ENCODE measurements at regions not wholly inside any gene's neighbourhood (a gene's known extent, or its start where the extent isn't known, plus 50 kb on each side); places are given as distances from the start of the nearest gene placed in this dataset.

DNA sequence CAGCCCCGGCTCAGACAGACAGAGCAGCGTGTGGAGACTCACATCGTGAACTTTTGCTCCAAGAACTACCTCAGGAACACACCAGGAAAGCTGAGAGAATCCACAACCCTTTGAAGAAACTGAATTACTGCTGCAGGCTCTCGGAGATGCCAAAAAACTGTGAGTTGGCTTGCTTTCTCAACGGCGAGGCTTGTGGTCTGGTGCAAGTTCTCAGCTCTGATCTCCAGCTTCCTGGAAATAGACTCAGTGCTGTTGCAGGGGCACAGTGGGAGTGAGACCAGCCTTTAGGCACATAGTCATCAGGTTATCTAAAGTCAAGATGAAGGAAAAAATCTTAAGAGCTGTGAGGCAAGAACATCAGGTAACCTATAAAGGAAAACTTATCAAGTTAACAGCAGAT is 273.7 kb upstream of the LRATD1 start:
- H3K27me3 ChIP-seq (ENCODE audit: control insufficient read depth in 2 of 2, insufficient read depth in 2 of 2, low read length in 2 of 2) = no peaks in the 10 kb centered on the region
- TF ChIP-seq GATA2 (IDR thresholded peaks at IDR 0.05; ENCODE audit: insufficient read depth, insufficient read length, low read depth, low read length) (no peak), EZH2 (IDR thresholded peaks at IDR 0.05; ENCODE audit: borderline replicate concordance, low read depth, low read length, severe bottlenecking) (no peak), JUN (IDR thresholded peaks at IDR 0.05; ENCODE audit: borderline replicate concordance, insufficient read depth, insufficient read length, low read depth) (no peak), POLR2AphosphoS5 (IDR thresholded peaks at IDR 0.05; ENCODE audit: insufficient read depth, low read depth, low read length) (no peak), MYC (IDR thresholded peaks at IDR 0.05; ENCODE audit: low read depth, low read length) (no peak), FOS (IDR thresholded peaks at IDR 0.05; ENCODE audit: borderline replicate concordance, insufficient read depth, low read length) (no peak), POLR2A (IDR thresholded peaks at IDR 0.05; ENCODE audit: low read depth, low read length) (no peak)
- TF ChIP-seq, protein P1, sequence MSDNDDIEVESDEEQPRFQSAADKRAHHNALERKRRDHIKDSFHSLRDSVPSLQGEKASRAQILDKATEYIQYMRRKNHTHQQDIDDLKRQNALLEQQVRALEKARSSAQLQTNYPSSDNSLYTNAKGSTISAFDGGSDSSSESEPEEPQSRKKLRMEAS (IDR thresholded peaks at IDR 0.05; ENCODE audit: insufficient read depth, insufficient read length) = no peak
- TF ChIP-seq, protein P2, sequence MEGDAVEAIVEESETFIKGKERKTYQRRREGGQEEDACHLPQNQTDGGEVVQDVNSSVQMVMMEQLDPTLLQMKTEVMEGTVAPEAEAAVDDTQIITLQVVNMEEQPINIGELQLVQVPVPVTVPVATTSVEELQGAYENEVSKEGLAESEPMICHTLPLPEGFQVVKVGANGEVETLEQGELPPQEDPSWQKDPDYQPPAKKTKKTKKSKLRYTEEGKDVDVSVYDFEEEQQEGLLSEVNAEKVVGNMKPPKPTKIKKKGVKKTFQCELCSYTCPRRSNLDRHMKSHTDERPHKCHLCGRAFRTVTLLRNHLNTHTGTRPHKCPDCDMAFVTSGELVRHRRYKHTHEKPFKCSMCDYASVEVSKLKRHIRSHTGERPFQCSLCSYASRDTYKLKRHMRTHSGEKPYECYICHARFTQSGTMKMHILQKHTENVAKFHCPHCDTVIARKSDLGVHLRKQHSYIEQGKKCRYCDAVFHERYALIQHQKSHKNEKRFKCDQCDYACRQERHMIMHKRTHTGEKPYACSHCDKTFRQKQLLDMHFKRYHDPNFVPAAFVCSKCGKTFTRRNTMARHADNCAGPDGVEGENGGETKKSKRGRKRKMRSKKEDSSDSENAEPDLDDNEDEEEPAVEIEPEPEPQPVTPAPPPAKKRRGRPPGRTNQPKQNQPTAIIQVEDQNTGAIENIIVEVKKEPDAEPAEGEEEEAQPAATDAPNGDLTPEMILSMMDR (IDR thresholded peaks at IDR 0.05; ENCODE audit: extremely low read depth in 1 of 2, insufficient read depth in 1 of 2, low read depth in 1 of 2, low read length in 2 of 2) = no peak
- no TSS peak for BruUV-seq (replicated peaks)
- no peaks in the 10 kb centered on the region for H3K79me2 ChIP-seq (ENCODE audit: control insufficient read depth, insufficient read depth, low read length)
- no peak overlapping the region for H3K4me2 ChIP-seq (ENCODE audit: insufficient read depth, low read length)
- CTCF ChIA-PET = no interaction called here
- intact Hi-C loops (cut with micrococcal nuclease) (no loop called here), dilution Hi-C loops (cut with MboI; ENCODE audit: extremely low pct_ligation_motif_present, low sequenced_read_pairs) (no loop called here)
- FAIRE-seq = no peak
- no peaks in the 10 kb centered on the region for H4K20me1 ChIP-seq (replicated peaks; ENCODE audit: control insufficient read depth, extremely low read depth, insufficient read depth, low read length)
- no peaks in the 10 kb centered on the region for H3K4me1 ChIP-seq (ENCODE audit: control insufficient read depth, extremely low read depth, insufficient read depth, low read length)
- POLR2A ChIA-PET = no interaction called here
- H3K4me3 ChIP-seq (replicated peaks in 1 of 3; ENCODE audit: insufficient read depth in 1 of 3, low read depth in 1 of 3, low read length in 3 of 3) = no peak overlapping the region
- no peak for DNase-seq (ENCODE audit: low read depth, low spot score)
- no peaks in the 10 kb centered on the region for H3K36me3 ChIP-seq (ENCODE audit: control insufficient read depth in 2 of 2, extremely low read depth in 1 of 2, insufficient read depth in 2 of 2, low read length in 2 of 2)
- peaks cover 2% of the 10 kb centered on the region for H3K9me3 ChIP-seq (replicated peaks; ENCODE audit: control insufficient read depth, insufficient read depth, low read length)
- no peaks in the 10 kb centered on the region for H3K9me1 ChIP-seq (replicated peaks; ENCODE audit: control insufficient read depth, extremely low read depth, insufficient read depth, low read length)
- no peak overlapping the region for H3K27ac ChIP-seq (ENCODE audit: insufficient read depth, low read depth, low read length)
- H2AFZ ChIP-seq (ENCODE audit: low read depth, low read length) = no peak overlapping the region
- no peak overlapping the region for H3K9ac ChIP-seq (replicated peaks; ENCODE audit: extremely low read depth, insufficient read depth, low read length)

All from endothelial cell of umbilical vein (primary cell).